Neuron (in vitro differentiated cells): ENCODE measurements at regions not wholly inside any gene's neighbourhood (a gene's known extent, or its start where the extent isn't known, plus 50 kb on each side); places are given as distances from the start of the nearest gene placed in this dataset.

ENCODE experiments used
- H2AFZ ChIP-seq: one replicate; pipeline ENCODE4 v1.6.1; 2013; ENCODE audit warnings: low read depth, mild to moderate bottlenecking, inconsistent platforms, low read length, moderate library complexity
- H3K27me3 ChIP-seq: one replicate; pipeline ENCODE4 v1.6.1; 2013; ENCODE audit warnings: low read length; ENCODE audit not compliant: insufficient read depth
- H3K36me3 ChIP-seq: one replicate; pipeline ENCODE4 v1.6.1; 2013; ENCODE audit warnings: low read length; ENCODE audit not compliant: insufficient read depth
- H3K4me1 ChIP-seq: one replicate; pipeline ENCODE4 v1.6.1; 2013; ENCODE audit warnings: low read length; ENCODE audit not compliant: insufficient read depth
- H3K4me3 ChIP-seq: 2 replicates; pipeline ENCODE4 v1.5.1; 2013; ENCODE audit warnings: mild to moderate bottlenecking, low read length, moderate library complexity
- H3K9me3 ChIP-seq: one replicate; pipeline ENCODE4 v1.6.1; 2013; ENCODE audit warnings: low read length

GRCh38 chr18:32520771-32521170 is 50.1 kb upstream of the GAREM1 start:
- Histone ChIP-seq H3K4me1 (no peaks in the 10 kb centered on the region), H3K4me3 (no peak overlapping the region), H3K9me3 (no peaks in the 10 kb centered on the region), H2AFZ (no peak overlapping the region), H3K27me3 (no peaks in the 10 kb centered on the region), H3K36me3 (no peaks in the 10 kb centered on the region)
